ENCODE measurements at regions not wholly inside any gene's neighbourhood (a gene's known extent, or its start where the extent isn't known, plus 50 kb on each side); places are given as distances from the start of the nearest gene placed in this dataset.

DNA sequence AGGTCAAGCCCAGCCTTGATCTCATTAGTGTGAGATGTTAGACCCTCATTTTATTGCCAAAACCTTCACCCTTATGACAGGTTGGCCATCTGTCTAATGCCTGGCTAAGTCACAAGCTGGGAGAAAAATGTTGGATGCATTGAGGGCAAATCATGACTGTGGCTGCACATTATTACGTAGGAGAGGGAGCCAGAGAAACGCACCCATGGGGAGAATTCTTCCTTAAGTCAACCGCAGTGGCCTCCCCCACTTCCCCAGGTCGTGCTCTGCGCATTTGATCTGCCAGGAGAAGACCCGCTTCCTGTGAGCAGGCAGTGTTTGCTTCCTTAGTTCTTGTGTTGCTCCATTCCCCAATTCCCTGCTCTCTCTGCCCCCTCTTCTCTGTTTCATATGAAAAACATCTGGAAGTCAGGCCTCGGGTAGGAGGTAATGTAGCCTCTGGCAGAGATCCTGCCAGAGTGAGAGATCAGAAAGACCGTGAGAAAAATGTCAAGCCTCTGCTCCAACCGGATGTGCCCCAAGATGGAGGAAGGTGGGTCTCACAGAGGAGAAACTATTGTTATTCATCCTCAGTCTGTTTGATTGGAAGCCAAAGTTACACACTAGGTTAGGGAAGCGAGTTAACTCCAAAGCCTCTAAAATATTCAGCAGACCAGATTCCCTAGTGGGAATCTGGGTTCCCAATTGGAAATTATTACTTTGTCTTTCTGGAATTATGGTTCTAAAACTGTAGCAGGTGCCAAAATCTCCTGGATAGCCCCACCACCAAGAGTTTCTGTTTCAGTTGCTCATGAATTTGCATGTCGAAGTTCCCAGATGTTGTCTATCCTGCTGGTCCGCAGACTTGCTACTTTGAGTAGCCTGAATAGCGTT is 144.3 kb upstream of the PELI1 start:
- TF ChIP-seq, protein P1, sequence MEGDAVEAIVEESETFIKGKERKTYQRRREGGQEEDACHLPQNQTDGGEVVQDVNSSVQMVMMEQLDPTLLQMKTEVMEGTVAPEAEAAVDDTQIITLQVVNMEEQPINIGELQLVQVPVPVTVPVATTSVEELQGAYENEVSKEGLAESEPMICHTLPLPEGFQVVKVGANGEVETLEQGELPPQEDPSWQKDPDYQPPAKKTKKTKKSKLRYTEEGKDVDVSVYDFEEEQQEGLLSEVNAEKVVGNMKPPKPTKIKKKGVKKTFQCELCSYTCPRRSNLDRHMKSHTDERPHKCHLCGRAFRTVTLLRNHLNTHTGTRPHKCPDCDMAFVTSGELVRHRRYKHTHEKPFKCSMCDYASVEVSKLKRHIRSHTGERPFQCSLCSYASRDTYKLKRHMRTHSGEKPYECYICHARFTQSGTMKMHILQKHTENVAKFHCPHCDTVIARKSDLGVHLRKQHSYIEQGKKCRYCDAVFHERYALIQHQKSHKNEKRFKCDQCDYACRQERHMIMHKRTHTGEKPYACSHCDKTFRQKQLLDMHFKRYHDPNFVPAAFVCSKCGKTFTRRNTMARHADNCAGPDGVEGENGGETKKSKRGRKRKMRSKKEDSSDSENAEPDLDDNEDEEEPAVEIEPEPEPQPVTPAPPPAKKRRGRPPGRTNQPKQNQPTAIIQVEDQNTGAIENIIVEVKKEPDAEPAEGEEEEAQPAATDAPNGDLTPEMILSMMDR (conservative IDR thresholded peaks at IDR 0.05; ENCODE audit: control insufficient read depth, insufficient read depth, low read depth, low read length) = no peak
- DNase-seq (ENCODE audit: low read depth) = peak; percentile 96

GRCh38 chr2:64289251-64289650 is 145.0 kb upstream of the PELI1 start:
- DNase-seq (ENCODE audit: low read depth) = no peak
- H3K4me3 ChIP-seq (ENCODE audit: control insufficient read depth, low read depth, low read length) = no peak overlapping the region
- TF ChIP-seq, protein P1 (conservative IDR thresholded peaks at IDR 0.05; ENCODE audit: control insufficient read depth, insufficient read depth, low read depth, low read length) = no peak

More for the DNA sequence above, 144.3 kb upstream of the PELI1 start:
- no peak overlapping the region for H3K4me3 ChIP-seq (ENCODE audit: control insufficient read depth, low read depth, low read length)

DNA sequence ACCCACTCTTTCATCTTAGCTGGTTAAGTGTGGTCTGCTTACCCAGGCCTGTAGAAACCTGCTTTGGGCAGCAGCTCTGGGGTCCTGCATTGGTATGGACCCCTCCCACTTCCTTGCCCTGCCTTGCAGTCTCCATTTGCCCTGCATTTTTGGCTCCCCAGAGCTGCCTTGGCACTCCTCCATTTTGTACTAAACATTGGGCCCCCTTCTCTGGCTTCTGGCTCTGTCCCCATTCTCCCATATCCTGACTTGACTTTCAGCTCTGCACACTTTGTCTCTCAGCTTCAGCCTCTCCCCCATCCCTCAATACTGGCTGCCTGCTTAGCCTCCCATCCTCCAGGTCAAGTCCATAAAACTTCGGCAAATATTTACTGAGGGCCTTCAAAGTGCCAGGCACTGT is 145.5 kb upstream of the PELI1 start:
- TF ChIP-seq, protein P1 (conservative IDR thresholded peaks at IDR 0.05; ENCODE audit: control insufficient read depth, insufficient read depth, low read depth, low read length) = no peak
- H3K4me3 ChIP-seq (ENCODE audit: control insufficient read depth, low read depth, low read length) = no peak overlapping the region
- no peak for DNase-seq (ENCODE audit: low read depth)

DNA sequence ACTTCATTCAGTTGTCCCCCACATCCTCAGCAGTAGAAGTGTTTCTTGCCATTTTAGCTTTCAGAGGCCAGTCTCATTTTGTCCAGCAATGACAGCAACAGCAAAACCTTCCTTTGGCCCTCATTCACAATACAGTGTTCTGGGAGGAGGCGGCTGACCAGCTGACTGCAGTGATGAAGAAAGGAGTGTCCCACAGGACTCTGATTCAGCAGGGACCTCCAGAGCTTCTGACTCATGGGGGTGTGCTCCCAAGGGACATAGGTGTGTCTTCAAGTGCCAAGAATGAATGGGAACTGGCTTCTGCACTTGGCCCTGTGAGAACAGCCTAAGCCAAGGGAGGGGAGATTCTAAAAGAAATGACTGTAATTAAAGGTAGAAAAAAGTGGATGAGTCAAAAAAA is 147.0 kb upstream of the PELI1 start:
- H3K4me3 ChIP-seq (ENCODE audit: control insufficient read depth, low read depth, low read length) = no peak overlapping the region
- TF ChIP-seq, protein P1 (conservative IDR thresholded peaks at IDR 0.05; ENCODE audit: control insufficient read depth, insufficient read depth, low read depth, low read length) = no peak
- peak; percentile 96 for DNase-seq (ENCODE audit: low read depth)

- no peak for DNase-seq (ENCODE audit: low read depth)
- TF ChIP-seq, protein P1 (conservative IDR thresholded peaks at IDR 0.05; ENCODE audit: control insufficient read depth, insufficient read depth, low read depth, low read length) = no peak
Observed at GRCh38 chr2:64295326-64296139, 151.3 kb upstream of the PELI1 start.

GRCh38 chr2:64296140-64296480 is 151.9 kb upstream of the PELI1 start:
- no peak overlapping the region for H3K4me3 ChIP-seq (ENCODE audit: control insufficient read depth, low read depth, low read length)
- TF ChIP-seq, protein P1 (conservative IDR thresholded peaks at IDR 0.05; ENCODE audit: control insufficient read depth, insufficient read depth, low read depth, low read length) = no peak
- DNase-seq (ENCODE audit: low read depth) = no peak

More at GRCh38 chr2:64295326-64296139, 151.3 kb upstream of the PELI1 start:
- H3K4me3 ChIP-seq (ENCODE audit: control insufficient read depth, low read depth, low read length) = no peak overlapping the region
